ENCODE measurements at regions not wholly inside any gene's neighbourhood (a gene's known extent, or its start where the extent isn't known, plus 50 kb on each side); places are given as distances from the start of the nearest gene placed in this dataset.

GRCh38 chr11:23569134-23569533, 708.9 kb upstream of the CCDC179 start:
- TF ChIP-seq CTCF (IDR thresholded peaks at IDR 0.05) (no peak), POLR2A (IDR thresholded peaks at IDR 0.05) (no peak)
